GM04504 (cell line): ENCODE measurements at regions not wholly inside any gene's neighbourhood (a gene's known extent, or its start where the extent isn't known, plus 50 kb on each side); places are given as distances from the start of the nearest gene placed in this dataset.

Source experiments
- DNase-seq: peaks from one replicate; pipeline ENCODE4 v3.0.0-alpha.2; 2012; ENCODE audit warnings: low read depth

- DNase-seq = peak; percentile 89
Measured at GRCh38 chr15:70324001-70324974, 226.6 kb upstream of the TLE3 start.

- no peak for DNase-seq
Measured at GRCh38 chr15:70323111-70323851, 225.6 kb upstream of the TLE3 start.

DNA sequence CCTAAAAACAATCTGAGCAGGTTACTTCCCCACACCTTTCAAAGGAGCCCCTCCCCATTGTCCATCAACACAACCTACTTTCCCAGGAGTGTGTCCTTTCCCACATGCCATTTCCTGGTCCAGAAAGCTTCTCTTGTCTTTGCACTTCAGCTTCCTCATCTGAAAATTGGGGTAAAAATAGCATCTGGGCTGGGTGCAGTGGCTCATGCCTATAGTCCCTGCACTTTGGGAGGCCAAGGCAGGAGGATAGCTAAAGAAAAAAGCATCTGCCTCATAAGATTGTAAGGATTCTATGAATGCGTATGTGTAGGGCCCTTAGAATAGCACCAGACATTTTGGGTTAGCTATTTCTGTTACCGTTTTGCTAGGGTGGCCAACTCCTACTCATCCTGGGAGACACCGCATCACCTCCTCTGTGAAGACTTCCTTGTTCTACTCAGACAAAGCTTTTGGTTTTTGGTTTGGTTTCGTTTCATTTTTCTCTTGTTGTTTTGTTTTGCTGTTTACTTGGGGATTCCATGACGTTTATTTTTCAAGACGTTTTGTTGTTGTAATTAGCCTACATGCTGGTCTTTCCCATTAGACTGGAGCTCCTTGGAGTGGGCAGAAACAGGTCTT lies 224.4 kb upstream of the TLE3 start:
- DNase-seq = no peak

DNA sequence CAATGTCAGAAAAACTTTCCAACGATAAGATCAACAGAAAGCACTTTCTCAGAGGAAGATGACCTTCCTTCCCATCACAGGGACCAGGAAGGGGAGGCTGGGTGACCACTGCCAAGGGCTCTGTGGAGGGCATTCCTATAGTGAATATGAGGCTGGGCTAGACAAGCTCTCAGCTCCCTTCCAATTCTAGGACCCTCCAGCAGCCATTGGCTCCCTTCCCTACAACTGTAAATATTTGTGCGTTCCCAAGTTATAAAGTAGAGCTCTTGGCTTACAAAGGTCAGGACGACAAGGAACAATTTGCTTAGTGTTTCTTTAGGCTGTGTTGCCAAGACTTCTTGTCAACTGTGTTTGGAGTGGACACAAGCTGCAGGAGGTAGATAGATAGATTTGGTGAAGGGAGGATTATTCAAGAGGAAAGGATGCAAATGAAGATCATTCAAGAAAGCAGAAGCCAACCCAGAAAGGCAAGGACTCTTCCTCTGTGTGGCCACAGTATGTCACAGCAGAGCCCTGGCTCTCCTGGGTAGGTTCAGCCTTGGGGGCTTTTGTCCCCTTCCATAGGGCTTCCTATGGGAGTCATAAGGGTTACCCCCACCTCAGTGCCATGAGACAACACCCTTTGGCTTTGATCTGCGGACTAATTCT lies 223.6 kb upstream of the TLE3 start:
- DNase-seq = no peak

DNA sequence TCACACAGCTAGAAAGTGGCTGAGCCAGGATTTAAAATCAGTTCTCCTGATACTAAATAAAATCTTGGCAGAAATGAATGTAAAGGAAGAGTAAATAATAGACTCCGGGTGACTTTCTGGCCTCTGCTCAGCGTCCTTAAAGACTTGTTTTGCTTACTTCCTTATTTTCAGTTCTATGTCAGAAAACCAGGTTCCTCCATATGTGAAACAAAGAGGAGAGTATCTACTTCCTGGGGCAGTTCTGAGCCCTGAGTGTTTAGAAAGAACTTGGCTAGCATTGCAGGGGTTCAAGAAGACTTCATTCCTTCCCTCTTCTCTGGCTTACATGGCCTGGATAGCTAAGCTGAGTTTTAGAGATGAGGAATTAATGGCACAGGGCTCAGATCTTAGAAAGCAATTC lies 222.8 kb upstream of the TLE3 start:
- no peak for DNase-seq

- no peak for DNase-seq
Measured at GRCh38 chr15:70320077-70320476, 222.4 kb upstream of the TLE3 start.

GRCh38 chr15:70319466-70319865 lies 221.7 kb upstream of the TLE3 start:
- DNase-seq = no peak

GRCh38 chr15:70318594-70319465 lies 221.1 kb upstream of the TLE3 start:
- peak; percentile 90 for DNase-seq

DNA sequence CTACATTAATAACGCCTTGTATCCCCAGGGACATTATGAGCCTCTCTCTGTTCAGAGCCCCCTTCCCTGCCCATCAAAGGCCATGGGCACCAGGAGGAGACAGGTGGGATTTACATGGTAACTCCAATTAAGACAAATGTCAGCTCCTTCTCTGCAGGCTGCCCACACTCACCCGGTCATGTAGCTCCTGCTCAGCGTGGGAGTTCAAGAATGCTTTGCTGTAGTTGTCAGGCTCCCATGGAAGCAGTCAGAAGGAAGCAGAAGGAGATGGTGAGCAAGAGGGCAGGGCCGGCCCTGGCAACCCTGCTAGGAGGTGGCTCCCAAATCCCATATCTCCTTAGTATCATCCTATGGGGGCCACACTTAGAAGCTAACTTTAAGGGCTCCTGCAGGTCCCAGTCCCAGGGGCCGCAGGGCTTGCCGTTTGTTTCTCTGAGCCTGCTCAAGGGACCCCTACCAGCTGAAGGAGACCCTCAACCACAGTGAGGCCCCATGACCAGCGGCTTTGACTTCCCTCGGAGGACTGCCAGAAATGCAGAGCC lies 218.4 kb upstream of the TLE3 start:
- no peak for DNase-seq

DNA sequence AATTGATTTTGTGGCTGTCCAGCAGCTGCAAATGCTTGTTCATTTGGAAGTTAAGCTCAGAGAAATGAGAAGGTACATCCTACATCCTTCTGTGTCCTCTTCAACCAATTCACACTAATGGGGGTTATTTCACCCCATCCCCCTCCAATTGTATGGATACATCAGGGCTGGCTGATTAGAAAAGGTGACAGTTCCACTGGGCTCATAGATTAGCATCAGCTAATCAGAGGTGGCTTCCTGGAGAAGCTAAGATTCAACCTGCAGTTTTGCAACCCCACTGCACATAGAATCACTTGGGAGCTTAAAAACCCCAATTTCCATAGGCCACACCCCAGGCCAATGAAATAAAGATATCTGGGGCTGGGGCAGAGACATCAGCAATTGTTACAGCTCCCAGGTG lies 217.7 kb upstream of the TLE3 start:
- DNase-seq = no peak

GRCh38 chr15:70314688-70315087 lies 217.0 kb upstream of the TLE3 start:
- DNase-seq = no peak

DNA sequence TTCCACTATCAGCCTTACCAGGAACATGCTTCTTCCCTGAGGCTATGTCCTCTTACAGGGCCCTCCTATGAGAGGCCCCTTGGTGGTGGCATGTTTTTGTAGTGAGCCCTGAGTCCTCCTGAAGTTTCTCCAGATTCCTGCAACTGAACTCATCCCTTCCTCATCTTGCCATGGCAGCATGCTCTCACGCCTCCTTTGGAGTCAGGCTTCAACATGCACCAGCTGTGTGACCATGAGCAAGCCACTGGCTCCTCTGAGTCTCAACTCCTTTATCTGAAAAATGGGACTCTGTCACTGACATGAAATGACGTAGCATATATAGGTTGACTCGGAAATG lies 216.3 kb upstream of the TLE3 start:
- DNase-seq = no peak

GRCh38 chr15:70313099-70314017 lies 215.6 kb upstream of the TLE3 start:
- no peak for DNase-seq

- no peak for DNase-seq
Measured at GRCh38 chr15:70311821-70312220, 214.1 kb upstream of the TLE3 start.

- DNase-seq = no peak
Measured at GRCh38 chr15:70309716-70310115, 212.0 kb upstream of the TLE3 start.

DNA sequence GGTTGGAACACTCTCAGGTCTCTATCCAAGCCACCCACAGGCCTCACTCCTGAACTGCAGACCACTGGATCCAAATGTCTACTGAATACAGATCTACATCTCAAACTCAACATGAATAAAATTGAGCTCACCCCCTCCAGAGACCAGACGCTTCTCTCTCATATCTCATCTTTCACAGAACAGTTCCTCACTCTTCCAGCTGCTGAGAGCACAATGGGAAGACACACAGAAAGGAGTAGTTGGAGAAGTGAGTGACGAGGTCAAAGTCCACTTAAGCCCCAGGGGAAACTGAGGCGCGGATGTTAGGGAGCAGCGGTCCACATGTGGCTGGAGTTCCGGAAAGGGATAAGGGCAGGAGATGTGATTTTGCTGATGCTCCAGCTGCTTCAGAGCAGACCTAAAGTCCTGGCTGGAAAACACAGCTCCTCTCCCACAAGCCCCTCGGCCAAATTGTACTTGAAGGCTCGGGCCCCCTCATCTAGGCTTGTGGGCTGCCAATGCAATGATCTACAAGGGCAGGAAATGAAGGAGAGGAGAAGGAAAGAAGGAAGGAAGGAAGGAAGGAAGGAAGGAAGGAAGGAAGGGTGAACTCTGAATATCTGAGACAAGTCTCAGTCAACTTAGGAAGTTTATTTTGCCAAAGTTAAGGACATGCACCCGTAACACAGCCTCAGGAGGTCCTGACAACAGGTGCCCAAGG lies 211.2 kb upstream of the TLE3 start:
- DNase-seq = no peak

GRCh38 chr15:70308011-70308734 lies 210.5 kb upstream of the TLE3 start:
- DNase-seq = no peak

DNA sequence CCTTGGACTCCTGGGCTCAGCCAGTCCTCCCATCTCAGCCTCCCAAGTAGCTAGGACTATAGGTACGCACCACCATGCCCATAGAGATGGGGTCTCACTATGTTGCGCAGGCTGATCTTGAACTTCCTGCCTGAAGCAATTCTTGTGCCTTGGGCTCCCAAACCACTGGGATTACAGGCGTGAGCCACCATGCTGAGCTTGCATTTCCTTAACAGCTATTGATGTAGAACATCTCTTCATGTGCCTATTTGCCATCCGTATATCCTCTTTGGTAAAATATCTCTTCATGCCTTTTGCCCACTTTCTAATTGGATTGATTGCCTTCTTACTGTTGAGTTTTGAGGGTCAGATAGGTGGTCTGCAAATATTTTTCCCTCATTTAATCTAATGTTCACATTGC lies 208.9 kb upstream of the TLE3 start:
- no peak for DNase-seq

- no peak for DNase-seq
Measured at GRCh38 chr15:70306081-70306480, 208.4 kb upstream of the TLE3 start.
